ENCODE measurements at regions not wholly inside any gene's neighbourhood (a gene's known extent, or its start where the extent isn't known, plus 50 kb on each side); places are given as distances from the start of the nearest gene placed in this dataset.

- H4K5ac ChIP-seq (ENCODE audit: insufficient read length, low read depth, low read length): no peak overlapping the region
- no peak overlapping the region for H3K56ac ChIP-seq (replicated peaks; ENCODE audit: insufficient read length, low read depth, low read length)
- DNase-seq (ENCODE audit: low read depth in 1 of 2, low spot score in 2 of 2): peak in 1 of 2 experiments; percentile 74
- H3K4me1 ChIP-seq (replicated peaks in 1 of 4; ENCODE audit: control insufficient read depth in 3 of 4, insufficient read depth in 4 of 4, low read length in 3 of 4): peaks cover 0 to 5% (median 0%) of the 10 kb centered on the region in 4 experiments; a peak in 3 of 7 replicates
- peak; percentile 98 for FAIRE-seq
- H3K36me3 ChIP-seq (ENCODE audit: control insufficient read depth in 2 of 4, insufficient read depth in 4 of 4, low read length in 3 of 4): no peaks in the 10 kb centered on the region
- CTCF ChIA-PET (ENCODE audit: partially characterized antibody): interaction anchor here (0.9 to 1.0 kb wide), 2 partner anchors 14 to 1662 kb away, joined by 3 read pairs; no protein-coding TSS in a partner anchor
- H2BK5ac ChIP-seq (ENCODE audit: low read depth, low read length): no peak overlapping the region
- no peak overlapping the region for H3K23ac ChIP-seq (ENCODE audit: insufficient read length)
- POLR2A ChIA-PET (ENCODE audit: partially characterized antibody): interaction anchor here (0.6 to 1.1 kb wide), 2 partner anchors 21 to 1692 kb away, joined by 3 to 4 read pairs; no protein-coding TSS in a partner anchor
- 7% methylated on average over 5 of the region's 5 CpGs; no CpG with 5 or more reads in 1 of the 2 experiments for WGBS, 2 experiments (ENCODE audit: extremely low coverage in 1 of 2, insufficient coverage in 1 of 2, insufficient read length in 1 of 2, insufficient replicate concordance in 2 of 2, low coverage in 1 of 2, low lambda C conversion rate in 2 of 2, missing lambda C conversion rate in 1 of 2)
- H2BK20ac ChIP-seq (ENCODE audit: low read length): no peak overlapping the region
- H4K20me1 ChIP-seq (replicated peaks in 1 of 2; ENCODE audit: control insufficient read depth in 1 of 2, insufficient read depth in 2 of 2, low read length in 2 of 2): no peaks in the 10 kb centered on the region
- no peak overlapping the region for H2BK15ac ChIP-seq (ENCODE audit: low read length)
- H4K91ac ChIP-seq (replicated peaks; ENCODE audit: insufficient read length, low read length): no peak overlapping the region
- no peak overlapping the region for H4K8ac ChIP-seq (ENCODE audit: extremely low read depth, insufficient read depth, low read length)
- no peaks in the 10 kb centered on the region for H3K23me2 ChIP-seq (ENCODE audit: low read depth, low read length)
- H2AK5ac ChIP-seq (ENCODE audit: low read depth, low read length): no peak overlapping the region
- H3K4ac ChIP-seq (replicated peaks; ENCODE audit: insufficient read length, low read depth, low read length): no peak overlapping the region
- no peak overlapping the region for H3K9ac ChIP-seq (replicated peaks in 1 of 4; ENCODE audit: extremely low read depth in 1 of 4, low read depth in 3 of 4, low read length in 3 of 4)
- H3K9me3 ChIP-seq (ENCODE audit: insufficient read depth in 2 of 2, low read depth in 1 of 2, low read length in 1 of 2): no peaks in the 10 kb centered on the region
- no peak overlapping the region for H2BK120ac ChIP-seq (replicated peaks; ENCODE audit: low read depth, low read length)
- H3K18ac ChIP-seq (ENCODE audit: extremely low read depth, low read length): no peak overlapping the region
- no peak overlapping the region; a peak in 1 of 8 replicates for H3K4me3 ChIP-seq (ENCODE audit: extremely low read depth in 1 of 4, insufficient read depth in 2 of 4, low read depth in 3 of 4, low read length in 4 of 4)
- H3K4me2 ChIP-seq (ENCODE audit: insufficient read depth in 1 of 2, low read depth in 2 of 2, low read length in 2 of 2): peak overlapping the region in 1 of 2 experiments; percentile 51; a peak in 2 of 4 replicates
- peaks cover 5 to 35% (median 25%) of the 10 kb centered on the region in 4 experiments for H3K27me3 ChIP-seq (replicated peaks in 1 of 4; ENCODE audit: control insufficient read depth in 3 of 4, extremely low read depth in 1 of 4, insufficient read depth in 3 of 4, low read length in 3 of 4)
- no peaks in the 10 kb centered on the region for H3K79me1 ChIP-seq (ENCODE audit: low read depth, low read length)
- no peak overlapping the region for H2BK12ac ChIP-seq (ENCODE audit: low read depth, low read length)
- no peak overlapping the region for H3K27ac ChIP-seq (ENCODE audit: low read depth, low read length)
- no peak overlapping the region for H2AFZ ChIP-seq (ENCODE audit: low read length)
- H3K79me2 ChIP-seq (ENCODE audit: control insufficient read depth in 1 of 2, insufficient read depth in 2 of 2, low read length in 2 of 2): no peaks in the 10 kb centered on the region
- H3K14ac ChIP-seq (ENCODE audit: insufficient read length): no peak overlapping the region
These were observed 147.8 kb upstream of the AUTS2 start for GRCh38 chr7:69450456-69450855.

Data from H1 (cell line).